NCI-H524 (cell line): ENCODE measurements at regions not wholly inside any gene's neighbourhood (a gene's known extent, or its start where the extent isn't known, plus 50 kb on each side); places are given as distances from the start of the nearest gene placed in this dataset.
"Not testable (repeated sequence)": the region's sequence is repeated elsewhere in the genome, so short reads cannot be mapped to it uniquely, and the experiment has no call there.

Experiments
- DNase-seq, 2 experiments: peaks; one replicate each; lab custom pipeline; 2025; lab: John Stamatoyannopoulos, UW

DNA sequence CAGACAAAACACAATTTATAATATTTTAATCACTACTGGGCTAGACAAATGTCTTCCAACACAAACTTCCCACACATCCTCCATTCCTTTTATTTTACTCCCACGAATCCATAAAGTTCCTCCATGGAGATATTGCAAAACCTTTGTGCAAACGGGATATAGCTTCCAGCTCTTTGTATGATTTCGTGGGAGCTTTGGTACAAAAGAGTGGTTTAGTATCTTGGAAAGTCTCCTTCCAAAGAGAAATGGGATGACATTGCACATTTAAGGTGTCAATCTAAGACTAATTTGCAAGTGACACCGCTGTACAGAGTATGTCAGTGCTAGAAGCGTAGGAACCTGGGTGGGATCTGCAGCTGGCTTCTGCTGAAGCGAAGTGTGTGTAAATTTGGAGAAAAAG lies 455.2 kb upstream of the RUNX1 start:
- no peak for DNase-seq

DNA sequence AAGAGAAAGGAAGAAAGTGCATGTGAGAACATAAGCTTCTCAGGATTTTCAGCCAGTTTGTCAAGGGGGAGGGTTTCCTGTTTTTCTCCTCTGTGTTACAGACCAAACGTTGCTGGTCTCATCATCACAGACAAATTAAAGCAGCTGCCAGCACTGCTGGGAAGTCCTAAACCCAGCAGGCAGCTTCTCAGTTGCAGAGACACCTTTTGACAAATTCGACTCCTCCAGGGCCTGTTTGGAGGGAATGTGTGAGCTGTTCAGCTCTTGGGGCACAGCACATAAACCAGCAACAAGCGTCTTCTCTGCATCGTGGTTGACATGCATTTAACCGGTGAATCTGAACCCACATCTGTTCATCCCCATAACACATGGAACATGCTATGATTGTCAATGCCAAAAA lies 454.6 kb upstream of the RUNX1 start:
- DNase-seq = no peak

DNA sequence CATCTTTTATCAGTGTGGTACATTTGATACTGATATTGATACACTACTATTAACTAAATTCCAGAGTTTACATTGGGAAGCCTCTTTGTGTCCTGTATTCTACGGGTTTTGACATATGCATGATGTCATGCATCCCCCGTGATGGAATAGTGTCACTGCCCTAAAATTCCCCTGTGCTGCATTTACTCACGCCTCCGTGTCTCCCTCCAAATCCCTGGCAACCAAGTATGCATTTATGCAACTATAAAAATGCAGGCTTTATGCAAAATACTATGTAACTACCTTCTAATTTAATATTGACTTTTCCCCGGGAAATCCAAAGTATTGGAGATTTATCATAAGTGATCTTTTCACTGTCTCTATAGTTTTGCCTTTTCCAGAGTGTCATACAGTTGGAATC lies 453.7 kb upstream of the RUNX1 start:
- DNase-seq = no peak

DNA sequence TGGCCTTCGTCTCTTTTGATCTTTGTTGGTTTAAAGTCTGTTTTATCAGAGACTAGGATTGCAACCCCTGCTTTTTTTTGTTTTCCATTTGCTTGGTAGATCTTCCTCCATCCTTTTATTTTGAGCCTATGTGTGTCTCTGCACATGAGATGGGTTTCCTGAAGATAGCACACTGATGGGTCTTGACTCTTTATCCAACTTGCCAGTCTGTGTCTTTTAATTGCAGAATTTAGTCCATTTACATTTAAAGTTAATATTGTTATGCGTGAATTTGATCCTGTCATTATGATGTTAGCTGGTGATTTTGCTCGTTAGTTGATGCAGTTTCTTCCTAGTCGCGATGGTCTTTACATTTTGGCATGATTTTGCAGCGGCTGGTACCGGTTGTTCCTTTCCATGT lies 448.4 kb upstream of the RUNX1 start:
- DNase-seq = not testable (repeated sequence)

DNA sequence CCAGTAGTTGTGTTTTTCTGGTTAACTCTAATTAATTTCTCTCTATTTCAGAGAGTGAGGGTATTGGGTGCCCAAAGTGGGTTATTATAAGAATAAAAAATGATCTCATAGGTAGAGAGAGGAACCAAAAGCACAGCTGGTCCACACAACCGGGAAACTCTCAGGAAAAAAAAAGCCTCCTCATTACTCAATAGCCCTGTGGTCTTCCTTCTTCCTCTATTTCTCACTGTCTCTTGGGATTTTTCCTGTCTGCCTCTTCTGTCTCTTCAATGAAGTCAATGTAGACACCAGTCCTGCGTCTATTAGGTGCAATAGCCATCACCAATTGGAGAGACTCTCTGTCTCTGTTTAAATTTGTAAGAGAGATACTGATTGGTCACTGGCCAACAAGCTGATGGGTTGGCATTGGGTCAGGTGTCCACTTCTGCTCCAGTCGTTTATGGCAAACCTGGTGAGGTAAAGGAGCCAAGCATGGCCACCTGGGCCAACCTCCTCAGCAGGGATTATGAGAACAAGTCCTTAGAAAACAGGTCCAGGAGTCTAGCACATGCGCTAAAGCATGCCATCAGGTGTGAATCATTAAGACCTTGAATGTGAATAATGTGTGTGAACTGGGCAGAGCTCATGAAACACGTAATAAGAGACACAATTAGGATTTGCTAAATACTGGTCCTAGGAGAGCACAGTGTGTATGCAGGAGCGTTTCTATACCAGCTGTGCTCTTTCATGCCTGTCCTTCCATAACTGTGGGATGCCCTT lies 443.0 kb upstream of the RUNX1 start:
- no peak for DNase-seq

DNA sequence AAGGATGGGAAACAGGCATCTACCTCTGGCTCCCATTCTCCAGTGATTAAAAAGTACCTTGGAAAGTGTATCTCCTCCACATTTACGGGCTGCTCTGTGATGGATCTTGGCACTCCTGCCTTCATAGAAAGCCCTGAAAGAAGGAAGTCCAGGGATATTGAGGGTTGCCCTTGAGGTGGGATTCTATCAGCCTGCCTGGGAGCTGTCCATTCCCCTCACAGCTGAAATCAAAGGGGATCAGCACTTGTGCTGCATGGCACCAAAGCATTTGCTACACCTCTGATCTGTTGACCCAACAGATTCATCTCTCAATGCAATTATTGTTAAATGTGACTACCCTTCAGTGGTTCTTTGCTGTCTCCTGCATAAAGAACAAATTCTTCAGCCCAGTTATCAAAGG lies 442.0 kb upstream of the RUNX1 start:
- no peak for DNase-seq

DNA sequence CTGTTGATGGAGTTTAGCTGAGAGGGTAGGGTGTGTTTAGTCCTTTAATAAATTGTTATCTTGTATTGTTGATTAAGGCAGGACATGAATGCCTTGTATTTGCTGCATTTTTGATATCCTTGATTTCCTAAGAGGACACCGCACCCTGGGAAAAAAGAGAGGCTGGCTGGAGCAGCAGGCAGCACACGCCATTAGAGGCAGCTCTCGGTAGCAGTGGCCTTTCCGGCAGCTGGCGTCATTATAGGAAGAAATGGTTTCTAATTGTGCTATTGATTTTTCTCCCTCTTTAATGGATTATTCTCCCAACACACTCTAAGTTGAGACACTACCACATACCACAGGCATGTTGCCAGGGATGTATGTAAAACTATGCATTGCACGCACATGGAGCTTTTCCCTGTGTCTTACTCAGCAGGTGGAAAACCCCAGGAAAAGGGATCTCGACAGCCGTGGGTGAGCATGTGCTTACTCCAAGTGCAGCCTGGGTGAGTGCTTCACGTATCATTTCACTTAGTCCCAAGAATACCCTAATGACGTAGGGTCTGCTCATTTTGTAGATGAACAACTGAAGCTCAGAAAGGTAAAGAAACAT lies 440.4 kb upstream of the RUNX1 start:
- DNase-seq = no peak

DNA sequence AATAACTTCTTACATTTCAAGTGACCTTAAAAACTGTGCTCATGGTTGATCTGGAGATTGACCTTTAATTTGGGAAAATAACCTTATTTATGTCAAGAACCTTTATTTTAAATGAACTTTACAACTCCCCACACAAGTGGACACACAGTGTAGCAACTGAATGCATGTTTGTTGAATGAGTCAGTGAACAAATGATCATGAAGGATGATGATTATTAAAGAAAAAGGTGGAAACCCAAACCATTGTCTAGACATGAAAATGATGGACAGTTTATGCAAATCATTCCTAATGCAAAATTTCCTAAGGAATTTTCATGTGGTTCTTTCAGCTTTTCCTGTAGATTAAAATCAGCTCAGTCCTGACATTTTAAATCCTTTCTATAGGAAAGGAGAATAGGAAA lies 439.8 kb upstream of the RUNX1 start:
- DNase-seq = no peak

DNA sequence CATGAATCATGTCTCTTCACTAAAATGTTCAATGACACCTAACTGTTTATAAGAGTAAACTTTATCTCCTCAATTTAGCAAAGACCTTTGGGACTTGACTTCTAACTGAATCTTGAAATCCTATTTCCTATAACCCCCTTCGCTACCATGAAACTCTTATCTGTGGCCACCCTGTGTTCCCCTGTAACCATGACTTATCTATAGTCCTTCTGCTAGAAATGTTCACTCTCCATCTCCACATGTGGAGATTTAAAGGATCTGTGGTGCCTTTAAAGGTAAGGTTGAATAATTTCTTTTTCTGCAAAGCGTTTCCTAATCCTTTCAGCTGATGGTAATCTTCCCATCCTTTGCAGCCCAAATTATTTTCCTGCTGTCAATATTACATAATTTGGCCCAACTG lies 436.3 kb upstream of the RUNX1 start:
- DNase-seq = no peak

DNA sequence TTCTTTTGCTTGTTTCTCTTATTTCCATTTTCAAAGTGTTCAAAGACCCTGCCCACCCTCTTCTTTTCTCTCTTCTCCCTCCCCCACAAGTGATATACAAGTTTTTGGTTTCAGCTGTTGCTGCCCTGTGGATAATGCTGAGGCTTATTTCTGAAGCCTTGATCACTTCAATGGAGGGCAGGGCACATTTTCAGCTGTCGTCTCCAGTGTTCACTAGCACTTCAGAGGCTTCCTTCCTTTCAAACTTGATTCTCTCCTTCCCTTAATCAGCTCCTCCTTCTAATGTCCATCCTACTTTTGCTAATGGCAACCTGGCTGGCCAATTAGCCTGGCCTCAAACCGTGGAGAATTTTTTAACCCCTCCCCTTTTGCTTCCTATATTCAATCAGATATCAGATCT lies 435.7 kb upstream of the RUNX1 start:
- DNase-seq = no peak

DNA sequence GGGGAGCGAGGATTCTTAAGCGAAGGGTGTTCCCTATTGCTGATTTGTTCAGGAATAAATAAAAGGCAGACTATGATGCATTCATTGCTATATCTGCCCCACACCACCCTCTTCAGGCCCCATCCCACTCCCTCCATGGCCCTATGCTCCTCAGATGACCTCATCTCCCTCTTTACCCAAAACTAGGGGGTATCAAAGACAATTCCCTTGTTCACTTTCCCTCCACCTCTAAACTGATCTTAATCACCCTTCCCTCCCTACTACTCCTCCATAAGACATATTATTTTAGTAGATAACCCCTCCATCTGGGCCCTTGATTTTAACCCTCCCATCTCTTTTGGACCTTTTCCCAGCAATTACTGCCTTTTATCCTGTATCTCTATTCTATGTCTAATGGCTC lies 434.9 kb upstream of the RUNX1 start:
- no peak for DNase-seq

DNA sequence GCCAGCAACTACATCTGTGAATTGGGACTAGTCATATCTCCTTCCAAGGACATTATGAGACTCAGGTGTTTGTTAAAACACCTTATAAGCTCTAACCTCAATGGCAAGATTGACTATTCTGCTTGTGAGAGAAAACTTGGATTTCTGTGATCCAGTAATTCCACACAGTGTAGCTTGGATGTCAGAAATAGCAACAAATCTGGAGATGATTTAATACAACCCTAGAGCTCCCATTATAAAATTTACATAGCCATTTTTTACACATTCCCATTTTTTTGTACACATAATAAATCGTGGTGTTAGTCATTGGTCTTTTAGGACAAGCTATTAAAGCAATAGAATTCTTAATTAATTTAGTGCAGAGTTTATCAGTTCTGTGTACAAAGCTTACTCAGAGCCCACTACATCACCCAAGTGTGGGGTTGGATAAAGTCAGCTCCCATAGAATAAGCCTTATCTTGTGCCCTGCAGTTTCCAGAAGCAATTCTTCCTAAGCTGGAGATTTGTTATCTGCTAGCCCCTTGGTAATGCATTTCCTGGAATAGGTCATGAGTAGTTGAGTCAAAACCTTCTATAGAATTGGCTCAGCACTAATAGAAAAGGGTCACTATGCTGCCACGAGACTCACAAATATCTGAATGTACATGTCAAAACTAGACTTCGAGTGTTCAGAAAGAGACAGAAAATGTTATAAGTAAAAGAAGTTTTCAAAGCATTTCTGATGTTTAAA lies 434.0 kb upstream of the RUNX1 start:
- no peak for DNase-seq

DNA sequence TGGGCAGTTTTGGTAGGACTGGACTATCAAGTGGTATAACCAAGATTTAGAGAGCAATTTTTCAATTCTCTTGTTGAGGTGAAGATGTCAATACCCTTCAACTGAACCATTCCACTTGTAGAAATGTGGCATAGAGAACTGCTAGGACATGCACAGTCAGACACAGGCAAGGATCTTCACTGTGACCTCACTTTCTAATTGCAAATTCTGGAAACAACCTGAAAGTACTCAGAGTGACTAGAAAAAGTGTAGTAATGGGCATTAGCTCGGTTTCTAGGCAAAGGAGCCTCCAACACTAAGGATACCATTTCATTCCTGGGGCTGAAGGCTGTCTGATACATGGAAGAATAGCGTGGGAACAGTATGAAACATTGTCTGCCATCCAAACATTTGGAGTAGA lies 433.0 kb upstream of the RUNX1 start:
- no peak for DNase-seq

DNA sequence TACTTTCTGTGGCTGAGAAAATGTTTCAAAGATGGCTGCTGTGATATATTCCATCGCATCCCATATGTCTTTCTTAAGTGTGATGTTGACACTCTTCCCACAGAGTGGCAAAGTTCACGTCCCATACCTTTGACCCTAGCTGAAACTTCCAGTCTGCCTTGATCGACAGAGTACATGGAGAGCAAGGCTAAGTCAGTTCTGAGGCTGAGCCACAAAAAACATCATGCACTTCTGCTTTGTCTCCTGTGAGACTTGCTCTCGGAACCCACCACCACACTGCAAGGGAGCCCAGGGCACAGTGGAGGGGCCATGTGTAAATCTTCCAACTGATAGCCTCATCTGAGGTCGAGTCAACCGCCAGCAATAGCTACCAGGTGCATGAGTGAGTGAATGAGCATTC lies 431.9 kb upstream of the RUNX1 start:
- DNase-seq = no peak

DNA sequence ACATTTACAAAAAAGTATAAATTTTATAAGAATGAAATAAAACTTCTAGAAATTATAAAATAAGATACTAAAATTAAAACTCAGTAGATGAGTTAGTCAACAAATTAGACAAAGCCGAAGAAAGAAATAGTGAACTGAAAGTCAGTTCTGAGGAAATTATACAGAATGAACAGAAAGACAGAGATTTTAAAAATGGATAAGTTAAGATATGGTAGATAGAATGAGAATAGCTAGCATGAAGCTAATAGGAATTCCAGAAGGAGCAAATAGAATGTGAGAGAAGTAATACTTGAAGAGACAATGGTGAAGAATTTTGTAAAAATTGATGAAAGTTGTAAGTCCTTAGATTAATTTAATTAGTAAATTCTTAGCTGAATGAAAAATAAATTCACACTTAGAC lies 430.4 kb upstream of the RUNX1 start:
- no peak for DNase-seq

DNA sequence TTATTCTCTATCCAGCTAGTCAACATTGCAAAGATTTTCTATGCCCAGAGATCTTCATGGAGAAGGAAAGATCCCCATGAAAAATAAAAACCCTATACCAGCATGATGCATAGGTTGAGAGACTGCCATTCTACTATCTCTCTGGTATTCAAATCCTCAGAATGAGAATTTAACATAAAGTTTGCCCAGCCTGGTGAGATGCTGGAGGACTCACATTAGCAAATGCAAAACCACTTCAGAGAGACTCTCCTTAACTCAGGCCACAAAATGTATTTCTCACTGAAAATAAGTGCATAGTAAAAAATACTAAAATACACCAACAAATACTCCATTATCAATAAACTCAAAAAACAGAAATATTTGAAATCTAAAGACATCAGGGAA lies 430.0 kb upstream of the RUNX1 start:
- DNase-seq = no peak

DNA sequence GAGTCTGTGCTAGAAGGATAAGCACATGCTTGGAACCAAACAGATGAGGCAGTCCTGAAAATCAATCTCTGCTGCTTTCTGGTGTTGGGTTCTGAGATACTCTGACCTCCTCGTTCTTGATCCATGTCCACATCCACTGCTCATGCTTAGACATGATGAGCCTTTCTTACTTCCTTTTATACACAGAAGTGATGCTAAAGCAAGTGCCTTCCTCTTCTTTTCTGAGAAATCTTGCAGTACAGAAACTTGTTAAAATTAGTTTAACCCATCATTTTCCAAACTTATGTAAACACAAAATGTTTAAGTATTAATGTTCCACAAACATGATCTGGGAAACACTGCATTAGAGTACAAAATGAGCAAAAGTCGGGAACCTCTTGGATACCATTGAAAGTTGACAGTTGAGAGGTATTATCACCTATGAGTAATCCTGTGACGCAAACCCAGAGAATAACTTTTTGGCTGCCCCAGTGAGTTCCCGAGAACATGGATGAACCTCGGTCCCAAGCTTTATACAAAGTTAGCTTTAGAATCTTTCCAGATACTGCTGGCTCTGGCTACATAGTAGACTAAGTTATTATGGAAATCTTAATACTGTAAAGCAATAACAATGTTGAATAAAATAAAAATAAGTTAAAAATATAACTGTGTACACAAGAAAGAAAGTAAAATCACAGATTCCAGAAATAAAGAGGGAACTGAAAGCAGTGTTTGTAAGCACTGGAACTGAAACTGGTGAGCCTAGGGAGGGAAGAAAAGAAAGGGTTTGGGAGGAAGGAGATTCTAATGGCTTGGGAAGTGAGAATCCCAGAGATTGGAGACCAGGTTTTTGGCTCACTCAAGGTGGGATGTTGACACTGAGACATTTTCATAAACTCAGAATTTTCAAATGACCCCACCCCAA lies 429.3 kb upstream of the RUNX1 start:
- no peak for DNase-seq

DNA sequence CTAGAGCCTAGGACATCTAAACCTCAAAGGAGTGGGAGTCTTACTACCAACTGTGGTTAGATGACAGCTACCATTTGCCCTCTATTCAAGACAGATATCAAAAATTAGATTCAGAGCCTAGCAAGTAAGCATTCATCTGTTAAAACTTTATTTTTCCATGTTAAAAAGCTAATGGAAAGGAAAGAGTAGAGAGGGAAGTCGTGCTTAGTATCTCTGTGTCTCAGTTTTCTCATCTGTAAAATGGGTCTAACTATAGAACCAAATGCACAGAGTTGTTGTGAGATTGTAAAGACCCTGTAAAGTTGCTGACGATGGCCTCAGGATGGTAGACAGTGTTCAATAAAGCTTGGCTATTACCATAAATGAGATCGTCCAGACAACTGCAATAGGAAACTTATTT lies 428.5 kb upstream of the RUNX1 start:
- no peak for DNase-seq

DNA sequence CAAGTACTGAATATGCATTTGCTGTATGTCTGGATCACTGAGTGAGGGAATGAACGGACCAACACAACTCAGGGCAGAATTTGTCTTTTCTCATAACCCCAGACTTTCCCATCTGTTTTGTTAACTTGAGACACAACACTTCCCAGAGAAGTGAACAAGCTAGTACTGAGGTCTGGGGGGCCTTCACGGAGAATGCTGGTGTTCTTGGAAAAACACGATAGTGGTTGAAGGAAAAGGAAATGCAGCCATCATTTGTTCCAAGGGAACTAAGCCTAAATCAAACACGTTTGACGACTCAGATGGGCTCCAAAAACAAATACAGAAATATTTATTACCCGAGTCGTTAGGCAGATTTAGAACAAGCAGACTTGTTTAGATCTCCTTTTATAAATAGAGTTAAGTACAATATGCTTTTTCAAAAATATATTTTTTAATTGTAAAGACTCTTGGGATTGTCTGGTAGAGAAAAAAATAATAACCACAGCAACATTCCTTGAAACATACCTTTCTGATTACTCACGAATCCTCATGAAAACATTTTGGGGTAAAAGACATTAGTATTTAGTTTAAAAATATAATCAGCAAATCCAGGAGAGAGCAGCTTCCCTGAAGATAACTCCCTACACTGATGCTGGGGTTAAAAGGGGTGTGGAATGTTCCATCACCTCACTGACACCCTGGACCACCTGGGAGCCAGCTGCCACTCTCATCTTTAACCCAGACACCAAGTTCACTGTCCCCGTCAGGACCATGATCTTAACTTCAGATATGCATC lies 427.7 kb upstream of the RUNX1 start:
- DNase-seq = no peak

DNA sequence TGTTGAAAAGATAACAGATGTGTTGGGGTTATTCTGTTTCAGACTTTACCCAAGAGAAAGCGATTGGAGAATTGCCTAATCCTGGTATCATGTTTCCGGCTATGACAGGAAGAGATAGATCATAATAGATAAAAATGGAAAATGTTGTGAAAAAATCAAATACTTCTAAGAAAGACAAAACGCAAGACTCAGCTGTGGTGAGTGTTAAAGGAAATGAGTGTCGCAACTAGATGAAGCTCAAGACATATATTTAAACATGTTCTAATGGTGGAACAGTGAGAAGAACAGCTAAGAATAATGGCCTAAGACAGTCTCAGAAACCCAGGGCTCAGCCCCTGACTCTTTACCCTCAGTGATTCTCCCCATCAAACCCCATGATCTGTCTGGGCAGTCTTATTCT lies 426.7 kb upstream of the RUNX1 start:
- peak; percentile 2 to 60 for DNase-seq

DNA sequence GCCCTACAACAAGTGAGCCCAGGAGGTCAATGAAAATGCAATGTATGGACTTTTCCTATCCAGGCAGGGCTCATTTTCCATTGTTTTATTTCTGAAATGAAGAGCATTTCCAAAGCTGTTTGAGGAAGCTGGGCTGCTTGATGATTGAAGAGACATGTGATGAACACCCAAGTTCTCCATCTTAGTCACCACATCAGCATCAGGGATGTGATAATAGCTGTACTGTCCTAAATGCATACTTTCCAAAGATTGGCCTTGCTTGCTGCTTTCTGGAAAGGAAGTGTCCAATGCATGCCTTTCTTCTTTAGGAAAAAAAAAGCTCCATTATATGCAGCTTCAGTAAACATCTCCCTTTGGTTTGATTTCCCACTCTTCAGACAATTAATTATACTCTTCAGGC lies 425.9 kb upstream of the RUNX1 start:
- no peak for DNase-seq

DNA sequence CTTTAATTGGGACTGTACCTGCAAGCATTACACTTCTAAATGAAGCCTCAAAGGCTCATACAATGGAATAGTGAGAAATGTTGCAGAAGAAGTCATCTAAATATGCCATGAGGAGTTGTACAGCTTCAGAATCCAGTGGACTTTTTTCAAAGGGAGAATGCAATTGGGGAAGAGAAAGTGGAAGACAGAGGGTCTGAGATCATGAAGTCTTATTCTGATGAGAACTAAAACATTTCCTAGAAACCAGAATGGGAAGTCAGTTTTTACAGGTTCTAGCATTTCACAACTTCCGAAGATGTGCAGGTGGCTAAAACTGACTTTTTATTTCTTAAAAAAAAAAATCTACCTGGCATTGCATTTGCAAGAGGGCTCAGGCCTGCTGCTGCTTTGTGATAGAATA lies 424.4 kb upstream of the RUNX1 start:
- DNase-seq = no peak
